Nephron progenitor cell (in vitro differentiated cells): ENCODE measurements at regions not wholly inside any gene's neighbourhood (a gene's known extent, or its start where the extent isn't known, plus 50 kb on each side); places are given as distances from the start of the nearest gene placed in this dataset.

ENCODE experiments used
- DNase-seq: peaks from one replicate; pipeline ENCODE4 v3.0.0; 2021
- H3K27ac Mint-ChIP-seq: 2 replicates; pipeline ENCODE4 v1.8.0; 2021; ENCODE audit warnings: mild to moderate bottlenecking, moderate library complexity, mixed read lengths
- H3K27me3 Mint-ChIP-seq: 2 replicates; pipeline ENCODE4 v1.8.0; 2021; ENCODE audit warnings: mild to moderate bottlenecking, low read depth, mixed read lengths; ENCODE audit not compliant: poor library complexity
- H3K36me3 Mint-ChIP-seq: 2 replicates; pipeline ENCODE4 v1.8.0; 2021; ENCODE audit warnings: low read depth, mixed read lengths
- H3K4me1 Mint-ChIP-seq: 2 replicates; pipeline ENCODE4 v1.8.0; 2021; ENCODE audit warnings: mixed read lengths
- H3K4me3 Mint-ChIP-seq: 2 replicates; pipeline ENCODE4 v1.8.0; 2021; ENCODE audit warnings: mild to moderate bottlenecking, moderate library complexity, mixed read lengths
- H3K9me3 Mint-ChIP-seq: 2 replicates; pipeline ENCODE4 v1.8.0; 2021; ENCODE audit warnings: mild to moderate bottlenecking, moderate library complexity, mixed read lengths
- CTCF ChIP-seq: fragments of 200-600 bp; sonication (generic); IDR thresholded peaks from 2 replicates; pipeline ENCODE4 v1.5.0; 2021; ENCODE audit warnings: antibody characterized with exemption

GRCh38 chr7:12896316-12896715 is 208.9 kb downstream of the ARL4A start:
- Mint-ChIP-seq H3K27ac (no peak overlapping the region), H3K36me3 (no peaks in the 10 kb centered on the region), H3K4me1 (no peaks in the 10 kb centered on the region), H3K27me3 (no peaks in the 10 kb centered on the region), H3K9me3 (no peaks in the 10 kb centered on the region), H3K4me3 (no peak overlapping the region)
- DNase-seq, result no peak
- no peak for TF ChIP-seq CTCF

- Mint-ChIP-seq H3K9me3 (no peaks in the 10 kb centered on the region), H3K36me3 (no peaks in the 10 kb centered on the region), H3K4me1 (no peaks in the 10 kb centered on the region), H3K27ac (no peak overlapping the region), H3K4me3 (no peak overlapping the region), H3K27me3 (no peaks in the 10 kb centered on the region)
- no peak for TF ChIP-seq CTCF
- no peak for DNase-seq
These were observed 210.6 kb downstream of the ARL4A start for GRCh38 chr7:12898004-12898403.

GRCh38 chr7:12898620-12899019 is 211.2 kb downstream of the ARL4A start:
- H3K36me3 Mint-ChIP-seq, result no peaks in the 10 kb centered on the region
- H3K4me1 Mint-ChIP-seq, result no peaks in the 10 kb centered on the region
- H3K9me3 Mint-ChIP-seq, result no peaks in the 10 kb centered on the region
- no peak for DNase-seq
- no peaks in the 10 kb centered on the region for H3K27me3 Mint-ChIP-seq
- TF ChIP-seq CTCF, result no peak
- H3K27ac Mint-ChIP-seq, result no peak overlapping the region
- no peak overlapping the region for H3K4me3 Mint-ChIP-seq

- no peaks in the 10 kb centered on the region for H3K4me1 Mint-ChIP-seq
- no peak overlapping the region for H3K27ac Mint-ChIP-seq
- H3K27me3 Mint-ChIP-seq, result no peaks in the 10 kb centered on the region
- no peak for DNase-seq
- no peaks in the 10 kb centered on the region for H3K9me3 Mint-ChIP-seq
- H3K36me3 Mint-ChIP-seq, result no peaks in the 10 kb centered on the region
- no peak overlapping the region for H3K4me3 Mint-ChIP-seq
- no peak for TF ChIP-seq CTCF
These were observed 218.2 kb downstream of the ARL4A start for GRCh38 chr7:12905671-12906070.

- H3K9me3 Mint-ChIP-seq, result no peaks in the 10 kb centered on the region
- TF ChIP-seq CTCF, result no peak
- DNase-seq, result no peak
- H3K27me3 Mint-ChIP-seq, result no peaks in the 10 kb centered on the region
- no peak overlapping the region for H3K27ac Mint-ChIP-seq
- H3K36me3 Mint-ChIP-seq, result no peaks in the 10 kb centered on the region
- no peak overlapping the region for H3K4me3 Mint-ChIP-seq
- no peaks in the 10 kb centered on the region for H3K4me1 Mint-ChIP-seq
These were observed 220.3 kb downstream of the ARL4A start for GRCh38 chr7:12907774-12908173.

GRCh38 chr7:12909483-12909882 is 222.1 kb downstream of the ARL4A start:
- Mint-ChIP-seq H3K9me3 (no peaks in the 10 kb centered on the region), H3K4me3 (no peak overlapping the region), H3K27me3 (no peaks in the 10 kb centered on the region), H3K27ac (no peak overlapping the region), H3K4me1 (no peaks in the 10 kb centered on the region), H3K36me3 (no peaks in the 10 kb centered on the region)
- TF ChIP-seq CTCF, result no peak
- DNase-seq, result no peak
